A549 (cell line): ENCODE measurements at regions not wholly inside any gene's neighbourhood (a gene's known extent, or its start where the extent isn't known, plus 50 kb on each side); places are given as distances from the start of the nearest gene placed in this dataset.
A peak's percentile ranks its signal among the peaks of the same experiment; 100 is the strongest.

Source experiments
- ATAC-seq, 2 experiments: fragments of 200-7000 bp in 1 of 2; fragments of >200 bp in 1 of 2; cut with Nextera tagmentation in 1 of 2; cut with Tn5 transposase in 1 of 2; 3 replicates each; pipeline versions ENCODE4 v1.8.0 to v1.9.1; 2018 to 2020; ENCODE audit warnings: mild to moderate bottlenecking in 1 of 2, moderate library complexity in 1 of 2
- CTCF ChIA-PET: fragments of 300-600 bp; sonication (Branson Sonifier 250); formaldehyde crosslinking; extraction: SDS; loops from one replicate; lab custom pipeline; 2021; ENCODE audit warnings: antibody characterized with exemption, inconsistent platforms; lab: Yijun Ruan, JAX
- POLR2A ChIA-PET: fragments of 350-600 bp; formaldehyde crosslinking; extraction: SDS; loops from one replicate; lab custom pipeline; 2021; ENCODE audit warnings: antibody characterized with exemption, inconsistent platforms; lab: Yijun Ruan, JAX
- DNase-seq, 2 experiments: peaks; one replicate each; pipeline versions ENCODE4 v3.0.0 to v3.0.0-alpha.2; 2011 to 2016; ENCODE audit warnings: low read depth in 1 of 2, low spot score in 1 of 2
- FAIRE-seq: peaks from 2 replicates; lab custom pipeline; 2011; peaks lifted over from hg19 to GRCh38; lab: Jason Lieb, UNC
- H3K27ac ChIP-seq, 2 experiments: fragments of >200 bp; sonication (Bioruptor Twin); formaldehyde crosslinking; 3 replicates each; pipeline ENCODE4 v1.5.1; 2016 to 2017
- H3K4me1 ChIP-seq: fragments of >200 bp; sonication (Bioruptor Twin); formaldehyde crosslinking; 3 replicates; pipeline ENCODE4 v1.6.1; 2016
- H3K4me2 ChIP-seq: fragments of >200 bp; sonication (Bioruptor Twin); formaldehyde crosslinking; 3 replicates; pipeline ENCODE4 v1.6.1; 2016
- H3K4me3 ChIP-seq: fragments of >200 bp; sonication (Bioruptor Twin); formaldehyde crosslinking; 3 replicates; pipeline ENCODE4 v1.5.1; 2016
- H3K9me3 ChIP-seq: fragments of >200 bp; sonication (Bioruptor Twin); formaldehyde crosslinking; 3 replicates; pipeline ENCODE4 v1.6.1; 2016
- BCL3 ChIP-seq: fragments of >200 bp; sonication (Bioruptor Twin); formaldehyde crosslinking; IDR thresholded peaks from 3 replicates; pipeline ENCODE4 v1.6.1; 2016
- CBX8 ChIP-seq: fragments of 200-600 bp; sonication (generic); IDR thresholded peaks from 2 replicates; pipeline ENCODE4 v1.6.1; 2016
- CHD2 ChIP-seq: fragments of 150-350 bp; IDR thresholded peaks from 2 replicates; pipeline ENCODE4 v1.6.1; 2014; ENCODE audit warnings: low read length; ENCODE audit not compliant: partially characterized antibody
- CHD4 ChIP-seq: fragments of 200-600 bp; sonication (generic); IDR thresholded peaks from 2 replicates; pipeline ENCODE4 v1.6.1; 2016; ENCODE audit warnings: antibody characterized with exemption, mild to moderate bottlenecking, borderline replicate concordance
- E2F6 ChIP-seq: IDR thresholded peaks from 2 replicates; pipeline ENCODE4 v1.6.1; 2012; ENCODE audit warnings: low read depth, borderline replicate concordance
- ESRRA ChIP-seq: fragments of 150-350 bp; IDR thresholded peaks from 2 replicates; pipeline ENCODE4 v1.6.1; 2014; ENCODE audit warnings: mild to moderate bottlenecking, low read length, borderline replicate concordance
- FOSL2 ChIP-seq, 2 experiments: fragments of 450-650 bp in 1 of 2; fragments of >200 bp in 1 of 2; sonication (Bioruptor Twin) in 1 of 2; formaldehyde crosslinking; IDR thresholded peaks; 2 replicates each; pipeline versions ENCODE4 v1.5.0 to v1.6.1; 2016 to 2020; ENCODE audit warnings: mild to moderate bottlenecking in 1 of 2, moderate library complexity in 1 of 2
- FOXS1 ChIP-seq: fragments of 250-450 bp; sonication (Bioruptor Pico); IDR thresholded peaks from 2 replicates; pipeline ENCODE4 v1.5.0; 2020; ENCODE audit warnings: mild to moderate bottlenecking, moderate library complexity
- JUN ChIP-seq, 2 experiments: fragments of >200 bp; sonication (Bioruptor Twin); formaldehyde crosslinking; IDR thresholded peaks; 2 replicates in 1 of 2; 3 replicates in 1 of 2; pipeline ENCODE4 v1.6.1; 2016 to 2017
- KDM1A ChIP-seq: fragments of 200-600 bp; sonication (generic); IDR thresholded peaks from 2 replicates; pipeline ENCODE4 v1.6.1; 2016; ENCODE audit warnings: low read depth, mild to moderate bottlenecking
- MAFK ChIP-seq: fragments of 450-650 bp; IDR thresholded peaks from 2 replicates; pipeline ENCODE4 v1.6.1; 2014; ENCODE audit not compliant: partially characterized antibody
- MAX ChIP-seq: IDR thresholded peaks from 2 replicates; pipeline ENCODE4 v1.6.1; 2012
- MAZ ChIP-seq: fragments of 150-350 bp; IDR thresholded peaks from 2 replicates; pipeline ENCODE4 v1.6.1; 2014; ENCODE audit warnings: antibody characterized with exemption, low read depth, low read length, borderline replicate concordance
- NFE2L2 ChIP-seq: fragments of 150-350 bp; conservative IDR thresholded peaks from 2 replicates; pipeline ENCODE4 v1.6.1; 2014; ENCODE audit warnings: low read length
- NPAS2 ChIP-seq: fragments of 250-450 bp; sonication (Bioruptor Pico); IDR thresholded peaks from 2 replicates; pipeline ENCODE4 v1.8.0; 2022; ENCODE audit warnings: mild to moderate bottlenecking, moderate library complexity, borderline replicate concordance
- PBX3 ChIP-seq: IDR thresholded peaks from 2 replicates; pipeline ENCODE4 v1.6.1; 2012
- RAD21 ChIP-seq, 2 experiments: fragments of >200 bp in 1 of 2; sonication (Bioruptor Twin) in 1 of 2; formaldehyde crosslinking in 1 of 2; IDR thresholded peaks in 1 of 2; conservative IDR thresholded peaks in 1 of 2; 2 replicates in 1 of 2; 3 replicates in 1 of 2; pipeline ENCODE4 v1.6.1; 2012 to 2018; ENCODE audit warnings: inconsistent platforms in 1 of 2
- RFX5 ChIP-seq: fragments of 450-650 bp; IDR thresholded peaks from 2 replicates; pipeline ENCODE4 v1.7.1; 2014; ENCODE audit warnings: antibody characterized with exemption, mild to moderate bottlenecking, moderate library complexity
- RNF2 ChIP-seq: fragments of 200-600 bp; sonication (generic); IDR thresholded peaks from 2 replicates; pipeline ENCODE4 v1.6.1; 2016; ENCODE audit warnings: low read depth, mild to moderate bottlenecking, antibody characterized with exemption, moderate library complexity, borderline replicate concordance
- SMC3 ChIP-seq: fragments of >200 bp; sonication (Bioruptor Twin); formaldehyde crosslinking; IDR thresholded peaks from 3 replicates; pipeline ENCODE4 v1.6.1; 2018; ENCODE audit warnings: inconsistent platforms
- TFCP2L1 ChIP-seq: fragments of 250-450 bp; sonication (Bioruptor Pico); IDR thresholded peaks from 2 replicates; pipeline ENCODE4 v1.5.0; 2021; ENCODE audit warnings: mild to moderate bottlenecking
- TP53 ChIP-seq: fragments of 250-450 bp; sonication (Bioruptor Pico); IDR thresholded peaks from 2 replicates; pipeline ENCODE4 v1.5.0; 2021; ENCODE audit warnings: mild to moderate bottlenecking, moderate library complexity
- ZC3H11A ChIP-seq: fragments of 450-650 bp; IDR thresholded peaks from 2 replicates; pipeline ENCODE4 v1.6.1; 2014; ENCODE audit warnings: antibody characterized with exemption, mild to moderate bottlenecking
- ZNF302 ChIP-seq: fragments of 250-450 bp; sonication (Bioruptor Pico); IDR thresholded peaks from 2 replicates; pipeline ENCODE4 v1.9.0; 2021; ENCODE audit warnings: inconsistent platforms, mild to moderate bottlenecking, moderate library complexity
- ZSCAN20 ChIP-seq: fragments of 250-450 bp; sonication (Bioruptor Pico); IDR thresholded peaks from 2 replicates; pipeline ENCODE4 v1.8.0; 2022; ENCODE audit warnings: mild to moderate bottlenecking, moderate library complexity
- WGBS: methylation state at CpG from one replicate; pipeline ENCODE4 v1.1.6; 2017; ENCODE audit errors: missing lambda C conversion rate; 5-methylcytosine and 5-hydroxymethylcytosine counted together

- ChIA-PET POLR2A (no interaction called here), CTCF (no interaction called here)
- Histone ChIP-seq H3K9me3 (no peaks in the 10 kb centered on the region; the same call in 2 of the 3 replicates), H3K4me1 (no peaks in the 10 kb centered on the region), H3K27ac (no peak overlapping the region), H3K4me3 (no peak overlapping the region), H3K4me2 (no peak overlapping the region)
- TF ChIP-seq NPAS2 (CRISPR knock-in tag): no peak
- no peak for TF ChIP-seq E2F6
- no peak for TF ChIP-seq SMC3
- no peak for TF ChIP-seq ZSCAN20
- TF ChIP-seq CHD4: no peak
- no peak for TF ChIP-seq MAX
- TF ChIP-seq TP53 (CRISPR knock-in tag): no peak
- TF ChIP-seq NFE2L2: no peak
- no peak for TF ChIP-seq ZC3H11A
- TF ChIP-seq RFX5: no peak
- ATAC-seq (no peak), DNase-seq (no peak), FAIRE-seq (peak; percentile 23)
- 1% methylated on average over 3 of the region's 3 CpGs for WGBS
These were observed 423.3 kb downstream of the CMPK2 start for GRCh38 chr2:6442252-6442985.

- ChIA-PET POLR2A (no interaction called here), CTCF (interaction anchor here (0.6 kb wide), 1 partner anchor 10 kb away, joined by 3 read pairs; no protein-coding TSS in a partner anchor)
These were observed 422.5 kb downstream of the CMPK2 start for GRCh38 chr2:6443061-6443823.

More at GRCh38 chr2:6443061-6443823, 422.5 kb downstream of the CMPK2 start:
- Histone ChIP-seq H3K27ac (no peak overlapping the region), H3K4me1 (no peaks in the 10 kb centered on the region), H3K9me3 (no peaks in the 10 kb centered on the region; the same call in 2 of the 3 replicates), H3K4me2 (no peak overlapping the region), H3K4me3 (no peak overlapping the region)
- DNase-seq: no peak
- ATAC-seq: no peak
- WGBS: 10% methylated on average over 4 of the region's 4 CpGs
- FAIRE-seq: no peak
- TF ChIP-seq ZNF302 (CRISPR knock-in tag) (no peak), PBX3 (no peak), BCL3 (no peak), CBX8 (no peak), NPAS2 (CRISPR knock-in tag) (no peak), ESRRA (no peak), FOSL2 (IDR thresholded peaks at IDR 0.05) (no peak), FOSL2 (CRISPR knock-in tag; IDR thresholded peaks at IDR 0.05) (no peak), FOXS1 (CRISPR knock-in tag) (no peak), ZSCAN20 (no peak), MAFK (no peak), CHD4 (no peak), E2F6 (no peak), MAX (no peak), RNF2 (no peak), CHD2 (no peak), MAZ (no peak), RAD21 (conservative IDR thresholded peaks at IDR 0.05 in 1 of 2, IDR thresholded peaks at IDR 0.05 in 1 of 2) (no peak), JUN (IDR thresholded peaks at IDR 0.05) (no peak), TFCP2L1 (CRISPR knock-in tag) (no peak), KDM1A (no peak)
